ENCODE measurements at regions not wholly inside any gene's neighbourhood (a gene's known extent, or its start where the extent isn't known, plus 50 kb on each side); places are given as distances from the start of the nearest gene placed in this dataset.
"Not testable (repeated sequence)": the region's sequence is repeated elsewhere in the genome, so short reads cannot be mapped to it uniquely, and the experiment has no call there.

DNA sequence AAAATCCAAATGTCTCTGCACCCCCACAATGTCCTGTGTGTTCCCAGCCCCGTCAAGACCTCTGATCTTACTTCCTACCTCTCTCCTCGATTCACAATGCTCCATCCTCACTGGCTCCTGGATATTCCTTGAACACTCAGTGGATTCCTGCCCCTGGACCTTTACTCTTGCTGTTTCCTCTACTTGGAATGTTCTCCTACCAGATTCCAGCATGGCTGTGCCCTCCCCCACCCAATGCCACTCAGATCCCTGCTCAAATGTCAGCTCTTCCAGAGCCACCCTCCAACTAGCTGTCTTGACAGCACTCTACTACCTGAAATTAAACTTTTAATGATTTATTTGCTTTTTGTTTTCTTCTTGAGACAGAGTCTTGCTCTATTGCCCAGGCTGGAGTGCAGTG is 107.4 kb downstream of the KLF5 start:
- Histone ChIP-seq H3K4me2 (ENCODE audit: low read length) (no peak overlapping the region), H3K4me3 (ENCODE audit: insufficient read depth, low read depth, low read length) (no peak overlapping the region), H2AFZ (ENCODE audit: low read depth, low read length) (no peak overlapping the region), H3K27ac (ENCODE audit: low read depth, low read length) (no peak overlapping the region), H3K9ac (ENCODE audit: low read length) (no peak overlapping the region), H3K9me3 (ENCODE audit: insufficient read depth, low read depth, low read length) (no peaks in the 10 kb centered on the region), H4K20me1 (ENCODE audit: insufficient read depth, low read length) (no peaks in the 10 kb centered on the region), H3K4me1 (ENCODE audit: insufficient read depth, low read length) (peaks cover 16% of the 10 kb centered on the region), H3K27me3 (ENCODE audit: insufficient read depth, low read length) (no peaks in the 10 kb centered on the region), H3K36me3 (ENCODE audit: insufficient read depth, low read length) (no peaks in the 10 kb centered on the region), H3K79me2 (ENCODE audit: insufficient read depth, low read length) (no peaks in the 10 kb centered on the region)
- TF ChIP-seq, protein P1, sequence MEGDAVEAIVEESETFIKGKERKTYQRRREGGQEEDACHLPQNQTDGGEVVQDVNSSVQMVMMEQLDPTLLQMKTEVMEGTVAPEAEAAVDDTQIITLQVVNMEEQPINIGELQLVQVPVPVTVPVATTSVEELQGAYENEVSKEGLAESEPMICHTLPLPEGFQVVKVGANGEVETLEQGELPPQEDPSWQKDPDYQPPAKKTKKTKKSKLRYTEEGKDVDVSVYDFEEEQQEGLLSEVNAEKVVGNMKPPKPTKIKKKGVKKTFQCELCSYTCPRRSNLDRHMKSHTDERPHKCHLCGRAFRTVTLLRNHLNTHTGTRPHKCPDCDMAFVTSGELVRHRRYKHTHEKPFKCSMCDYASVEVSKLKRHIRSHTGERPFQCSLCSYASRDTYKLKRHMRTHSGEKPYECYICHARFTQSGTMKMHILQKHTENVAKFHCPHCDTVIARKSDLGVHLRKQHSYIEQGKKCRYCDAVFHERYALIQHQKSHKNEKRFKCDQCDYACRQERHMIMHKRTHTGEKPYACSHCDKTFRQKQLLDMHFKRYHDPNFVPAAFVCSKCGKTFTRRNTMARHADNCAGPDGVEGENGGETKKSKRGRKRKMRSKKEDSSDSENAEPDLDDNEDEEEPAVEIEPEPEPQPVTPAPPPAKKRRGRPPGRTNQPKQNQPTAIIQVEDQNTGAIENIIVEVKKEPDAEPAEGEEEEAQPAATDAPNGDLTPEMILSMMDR (IDR thresholded peaks at IDR 0.05; ENCODE audit: insufficient read depth, low read depth, low read length): no peak
- TF ChIP-seq EZH2 (IDR thresholded peaks at IDR 0.05; ENCODE audit: insufficient read depth, low read length): no peak
- Mint-ChIP-seq H3K4me3 (ENCODE audit: unreplicated experiment) (no peak overlapping the region), H3K4me1 (ENCODE audit: low read depth, unreplicated experiment) (peaks cover 22% of the 10 kb centered on the region), H3K27ac (ENCODE audit: unreplicated experiment) (no peak overlapping the region), H3K36me3 (ENCODE audit: low read depth, unreplicated experiment) (no peaks in the 10 kb centered on the region), H3K27me3 (ENCODE audit: low read depth, unreplicated experiment) (no peaks in the 10 kb centered on the region), H3K9me3 (ENCODE audit: unreplicated experiment) (no peaks in the 10 kb centered on the region)
- no peak for DNase-seq (ENCODE audit: low read depth)
- no peak for FAIRE-seq

DNA sequence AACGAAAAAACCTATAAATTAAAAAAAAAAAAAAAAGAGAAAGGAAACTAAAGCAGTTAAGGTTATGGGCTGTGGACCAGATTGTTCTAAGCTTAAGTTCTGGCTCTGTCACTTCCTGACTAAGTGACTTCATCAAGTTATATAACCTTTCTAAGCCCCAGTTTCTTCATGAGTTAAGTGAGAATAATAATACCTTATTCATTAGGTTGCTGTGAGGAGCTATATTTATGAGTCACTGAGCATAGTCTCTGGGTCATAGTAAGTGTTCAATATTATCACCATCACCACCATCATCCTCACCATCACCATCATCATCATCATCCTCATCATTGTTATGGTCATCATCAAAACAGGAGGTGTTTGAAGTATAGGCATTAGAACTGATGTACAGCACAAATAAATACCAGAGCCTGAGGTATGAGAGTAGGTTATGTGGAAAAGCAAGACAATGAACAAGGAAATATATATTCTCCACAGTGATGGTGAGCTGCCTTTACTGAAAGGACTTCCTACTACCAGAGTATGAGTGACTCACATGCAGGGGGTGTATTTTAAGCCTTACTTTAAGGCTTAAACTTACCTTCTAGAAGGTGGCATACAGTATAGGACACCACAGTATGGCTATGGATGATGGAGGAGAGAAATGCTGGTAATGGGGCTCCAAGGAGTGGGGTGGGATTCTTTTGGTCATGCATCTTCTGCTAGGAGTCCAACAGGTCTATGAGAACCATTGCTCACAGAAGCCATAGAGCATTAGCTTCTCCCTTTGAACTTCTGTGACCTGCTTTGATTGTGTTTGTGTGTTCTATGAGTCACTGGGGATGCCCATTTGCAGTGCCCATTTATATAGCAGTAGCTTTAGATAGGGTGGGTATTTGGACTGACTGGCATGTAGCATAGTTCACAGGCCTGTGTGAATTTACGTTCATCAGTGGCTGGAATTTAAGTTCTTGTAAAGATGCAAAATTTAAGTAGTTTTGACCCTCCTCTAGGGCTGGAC is 104.4 kb downstream of the KLF5 start:
- TF ChIP-seq, protein P1 (IDR thresholded peaks at IDR 0.05; ENCODE audit: insufficient read depth, low read depth, low read length): no peak
- TF ChIP-seq EZH2 (IDR thresholded peaks at IDR 0.05; ENCODE audit: insufficient read depth, low read length): no peak
- no peak overlapping the region for H3K9ac ChIP-seq (ENCODE audit: low read length)
- no peaks in the 10 kb centered on the region for H3K79me2 ChIP-seq (ENCODE audit: insufficient read depth, low read length)
- Mint-ChIP-seq H3K36me3 (ENCODE audit: low read depth, unreplicated experiment) (no peaks in the 10 kb centered on the region), H3K4me1 (ENCODE audit: low read depth, unreplicated experiment) (peaks cover 14% of the 10 kb centered on the region), H3K27ac (ENCODE audit: unreplicated experiment) (no peak overlapping the region), H3K27me3 (ENCODE audit: low read depth, unreplicated experiment) (no peaks in the 10 kb centered on the region), H3K4me3 (ENCODE audit: unreplicated experiment) (no peak overlapping the region), H3K9me3 (ENCODE audit: unreplicated experiment) (no peaks in the 10 kb centered on the region)
- FAIRE-seq (no peak), DNase-seq (ENCODE audit: low read depth) (no peak)
- no peak overlapping the region for H3K4me3 ChIP-seq (ENCODE audit: insufficient read depth, low read depth, low read length)
- no peak overlapping the region for H3K4me2 ChIP-seq (ENCODE audit: low read length)
- H3K27ac ChIP-seq (ENCODE audit: low read depth, low read length): no peak overlapping the region
- H3K4me1 ChIP-seq (ENCODE audit: insufficient read depth, low read length): peaks cover 11% of the 10 kb centered on the region
- no peaks in the 10 kb centered on the region for H3K36me3 ChIP-seq (ENCODE audit: insufficient read depth, low read length)
- peaks cover 2% of the 10 kb centered on the region for H3K9me3 ChIP-seq (ENCODE audit: insufficient read depth, low read depth, low read length)
- H3K27me3 ChIP-seq (ENCODE audit: insufficient read depth, low read length): no peaks in the 10 kb centered on the region
- H4K20me1 ChIP-seq (ENCODE audit: insufficient read depth, low read length): no peaks in the 10 kb centered on the region
- no peak overlapping the region for H2AFZ ChIP-seq (ENCODE audit: low read depth, low read length)

DNA sequence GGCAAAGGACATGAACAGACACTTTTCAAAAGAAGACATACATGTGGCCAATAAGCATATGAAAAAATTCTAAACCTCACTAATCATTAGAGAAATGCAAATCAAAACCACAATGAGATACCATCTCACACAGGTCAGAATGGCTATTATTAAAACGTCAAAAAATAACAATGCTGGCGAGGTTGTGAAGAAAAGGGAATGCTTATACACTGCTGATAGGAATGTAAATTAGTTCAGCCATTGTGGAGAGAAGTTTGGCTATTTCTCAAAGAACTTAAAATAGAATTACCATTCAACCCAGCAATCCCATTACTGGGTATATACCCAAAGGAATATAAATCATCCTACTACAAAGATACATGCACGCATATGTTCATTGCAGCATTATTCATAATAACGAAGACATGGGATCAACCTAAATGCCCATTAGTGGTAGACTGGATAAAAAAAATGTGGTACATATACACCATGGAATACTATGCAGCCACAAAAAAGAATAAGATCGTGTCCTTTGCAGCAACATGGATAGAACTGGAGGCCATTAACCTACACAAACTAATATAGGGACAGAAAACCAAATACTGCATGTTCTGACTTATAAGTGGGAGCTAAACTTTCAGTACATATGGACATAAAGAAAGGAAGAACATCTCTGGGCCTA is 101.7 kb downstream of the KLF5 start:
- H3K36me3 ChIP-seq (ENCODE audit: insufficient read depth, low read length); H3K27ac Mint-ChIP-seq (ENCODE audit: unreplicated experiment); H3K4me3 ChIP-seq (ENCODE audit: insufficient read depth, low read depth, low read length); H3K9ac ChIP-seq (ENCODE audit: low read length); H3K4me2 ChIP-seq (ENCODE audit: low read length); H3K4me3 Mint-ChIP-seq (ENCODE audit: unreplicated experiment); H3K36me3 Mint-ChIP-seq (ENCODE audit: low read depth, unreplicated experiment); FAIRE-seq; H3K27ac ChIP-seq (ENCODE audit: low read depth, low read length); H3K9me3 Mint-ChIP-seq (ENCODE audit: unreplicated experiment); H3K27me3 Mint-ChIP-seq (ENCODE audit: low read depth, unreplicated experiment); H3K4me1 ChIP-seq (ENCODE audit: insufficient read depth, low read length); H4K20me1 ChIP-seq (ENCODE audit: insufficient read depth, low read length); H3K9me3 ChIP-seq (ENCODE audit: insufficient read depth, low read depth, low read length); H2AFZ ChIP-seq (ENCODE audit: low read depth, low read length); H3K79me2 ChIP-seq (ENCODE audit: insufficient read depth, low read length); H3K27me3 ChIP-seq (ENCODE audit: insufficient read depth, low read length): not testable (repeated sequence)
- H3K4me1 Mint-ChIP-seq (ENCODE audit: low read depth, unreplicated experiment): peaks cover 10% of the 10 kb centered on the region
- DNase-seq (ENCODE audit: low read depth): peak; percentile 72
